ENCODE measurements at regions not wholly inside any gene's neighbourhood (a gene's known extent, or its start where the extent isn't known, plus 50 kb on each side); places are given as distances from the start of the nearest gene placed in this dataset.
"Not testable (repeated sequence)": the region's sequence is repeated elsewhere in the genome, so short reads cannot be mapped to it uniquely, and the experiment has no call there.

GRCh38 chr10:30536578-30536977 is 93.0 kb downstream of the LYZL2 start:
- Histone ChIP-seq H3K4me3 (ENCODE audit: low read length in 2 of 2) (no peak overlapping the region), H3K36me3 (ENCODE audit: control insufficient read depth in 2 of 2, insufficient read depth in 2 of 2, low read length in 1 of 2) (no peaks in the 10 kb centered on the region), H3K27me3 (ENCODE audit: control insufficient read depth in 2 of 2, insufficient read depth in 1 of 2, low read length in 1 of 2) (no peaks in the 10 kb centered on the region), H3K4me1 (ENCODE audit: control insufficient read depth in 2 of 2, insufficient read depth in 2 of 2, low read length in 2 of 2) (peaks cover 4 to 5% of the 10 kb centered on the region in 2 donors), H3K27ac (ENCODE audit: low read depth in 1 of 2, low read length in 1 of 2) (no peak overlapping the region), H3K9me3 (ENCODE audit: control insufficient read depth in 2 of 2, insufficient read depth in 1 of 2, low read length in 1 of 2) (no peaks in the 10 kb centered on the region)
- DNase-seq (ENCODE audit: low read depth in 6 of 9, low spot score in 9 of 9) = no peak
- WGBS = 66% methylated on average over 4 of the region's 4 CpGs

GRCh38 chr10:30535677-30536076 is 93.9 kb downstream of the LYZL2 start:
- H3K4me1 ChIP-seq (ENCODE audit: control insufficient read depth in 2 of 2, insufficient read depth in 2 of 2, low read length in 2 of 2) = peaks cover 4 to 5% of the 10 kb centered on the region in 2 donors
- H3K4me3 ChIP-seq (ENCODE audit: low read length in 2 of 2) = no peak overlapping the region
- no peaks in the 10 kb centered on the region for H3K9me3 ChIP-seq (ENCODE audit: control insufficient read depth in 2 of 2, insufficient read depth in 1 of 2, low read length in 1 of 2)
- no peaks in the 10 kb centered on the region for H3K27me3 ChIP-seq (ENCODE audit: control insufficient read depth in 2 of 2, insufficient read depth in 1 of 2, low read length in 1 of 2)
- no peak for DNase-seq (ENCODE audit: low read depth in 6 of 9, low spot score in 9 of 9)
- H3K36me3 ChIP-seq (ENCODE audit: control insufficient read depth in 2 of 2, insufficient read depth in 2 of 2, low read length in 1 of 2) = no peaks in the 10 kb centered on the region
- H3K27ac ChIP-seq (ENCODE audit: low read depth in 1 of 2, low read length in 1 of 2) = no peak overlapping the region
- WGBS = 98% methylated on average over 4 of the region's 4 CpGs

GRCh38 chr10:30534465-30535144 is 94.9 kb downstream of the LYZL2 start:
- Histone ChIP-seq H3K9me3 (ENCODE audit: control insufficient read depth in 2 of 2, insufficient read depth in 1 of 2, low read length in 1 of 2) (no peaks in the 10 kb centered on the region), H3K4me3 (ENCODE audit: low read length in 2 of 2) (no peak overlapping the region), H3K4me1 (ENCODE audit: control insufficient read depth in 2 of 2, insufficient read depth in 2 of 2, low read length in 2 of 2) (peaks cover 4 to 5% of the 10 kb centered on the region in 2 donors), H3K36me3 (ENCODE audit: control insufficient read depth in 2 of 2, insufficient read depth in 2 of 2, low read length in 1 of 2) (no peaks in the 10 kb centered on the region), H3K27ac (ENCODE audit: low read depth in 1 of 2, low read length in 1 of 2) (no peak overlapping the region), H3K27me3 (ENCODE audit: control insufficient read depth in 2 of 2, insufficient read depth in 1 of 2, low read length in 1 of 2) (no peaks in the 10 kb centered on the region)
- DNase-seq (ENCODE audit: low read depth in 6 of 9, low spot score in 9 of 9) = peak; percentile 44 to 86 (median 66)
- WGBS = 34% methylated on average over 20 of the region's 20 CpGs

DNA sequence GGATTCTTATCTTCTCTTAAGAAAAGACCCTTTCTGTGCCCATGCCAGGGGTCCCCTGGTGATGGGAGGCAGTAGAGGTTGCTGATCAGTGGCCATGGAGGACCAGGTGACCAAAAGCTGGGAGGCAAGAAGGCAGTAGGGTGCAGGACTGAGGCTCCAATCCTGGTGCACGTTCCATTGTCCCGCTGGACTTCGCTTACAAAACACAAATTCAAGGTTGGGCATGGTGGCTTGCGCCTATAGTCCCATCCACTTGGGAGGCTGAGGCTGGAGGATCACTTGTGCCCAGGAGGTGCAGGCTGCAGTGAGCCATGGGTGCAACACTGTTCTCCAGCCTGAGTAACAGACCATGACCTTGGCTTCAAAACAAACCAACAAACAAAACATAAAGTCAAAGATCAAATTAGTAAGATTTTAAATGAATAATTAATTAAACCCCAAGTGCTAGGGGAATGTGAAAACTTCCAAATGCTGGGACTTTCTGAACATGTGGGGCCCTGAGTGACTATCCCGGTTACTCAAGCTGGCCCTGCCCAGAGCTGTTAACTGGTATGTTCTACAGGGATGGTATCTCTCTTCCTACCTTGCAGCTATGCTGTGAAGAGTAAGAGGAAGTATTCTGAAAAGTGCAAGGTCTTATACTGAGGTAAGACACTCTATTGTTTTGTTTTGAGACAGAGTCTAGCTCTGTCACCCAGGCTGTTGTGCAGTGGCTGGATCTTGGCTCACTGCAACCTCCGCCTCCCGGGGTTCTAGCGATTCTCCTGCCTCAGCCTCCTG is 97.6 kb downstream of the LYZL2 start:
- H3K27me3 ChIP-seq (ENCODE audit: control insufficient read depth in 2 of 2, insufficient read depth in 1 of 2, low read length in 1 of 2) = no peaks in the 10 kb centered on the region
- no peak overlapping the region for H3K4me3 ChIP-seq (ENCODE audit: low read length in 2 of 2)
- no peaks in the 10 kb centered on the region for H3K9me3 ChIP-seq (ENCODE audit: control insufficient read depth in 2 of 2, insufficient read depth in 1 of 2, low read length in 1 of 2)
- peaks cover 4 to 30% of the 10 kb centered on the region in 2 donors for H3K4me1 ChIP-seq (ENCODE audit: control insufficient read depth in 2 of 2, insufficient read depth in 2 of 2, low read length in 2 of 2)
- 96% methylated on average over 8 of the region's 8 CpGs for WGBS
- H3K36me3 ChIP-seq (ENCODE audit: control insufficient read depth in 2 of 2, insufficient read depth in 2 of 2, low read length in 1 of 2) = no peaks in the 10 kb centered on the region
- DNase-seq (ENCODE audit: low read depth in 6 of 9, low spot score in 9 of 9) = no peak
- peak overlapping the region in 1 of 2 donors; percentile 36 for H3K27ac ChIP-seq (ENCODE audit: low read depth in 1 of 2, low read length in 1 of 2)

GRCh38 chr10:30529373-30529998 is 95.5 kb downstream of the MAP3K8 start:
- 6% methylated on average over 28 of the region's 28 CpGs for WGBS
- no peaks in the 10 kb centered on the region for H3K36me3 ChIP-seq (ENCODE audit: control insufficient read depth in 2 of 2, insufficient read depth in 2 of 2, low read length in 1 of 2)
- no peaks in the 10 kb centered on the region for H3K27me3 ChIP-seq (ENCODE audit: control insufficient read depth in 2 of 2, insufficient read depth in 1 of 2, low read length in 1 of 2)
- no peaks in the 10 kb centered on the region for H3K9me3 ChIP-seq (ENCODE audit: control insufficient read depth in 2 of 2, insufficient read depth in 1 of 2, low read length in 1 of 2)
- peak overlapping the region; percentile 72 to 75 for H3K27ac ChIP-seq (ENCODE audit: low read depth in 1 of 2, low read length in 1 of 2)
- peak overlapping the region; percentile 45 to 50 for H3K4me3 ChIP-seq (ENCODE audit: low read length in 2 of 2)
- peak; percentile 45 to 87 (median 57) for DNase-seq (ENCODE audit: low read depth in 6 of 9, low spot score in 9 of 9)
- H3K4me1 ChIP-seq (ENCODE audit: control insufficient read depth in 2 of 2, insufficient read depth in 2 of 2, low read length in 2 of 2) = peaks cover 0 to 38% of the 10 kb centered on the region in 2 donors

DNA sequence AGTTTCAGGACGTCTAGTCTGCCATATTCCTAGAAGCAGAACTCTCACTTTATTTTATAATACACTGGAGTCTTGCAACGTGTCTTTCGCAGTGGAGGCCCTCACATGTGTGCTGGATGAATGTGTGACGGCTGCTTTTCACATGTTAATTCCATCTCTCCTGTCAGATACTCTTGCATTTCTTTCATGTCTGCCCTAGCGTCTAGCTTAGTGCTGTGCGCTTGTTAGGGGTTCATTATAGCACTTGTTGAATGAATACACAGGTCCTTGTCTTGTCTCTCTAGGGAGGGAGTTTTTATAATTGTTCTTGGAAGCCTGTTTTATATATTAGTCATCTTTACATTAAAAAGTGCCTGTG is 94.4 kb downstream of the MAP3K8 start:
- peaks cover 0 to 38% of the 10 kb centered on the region in 2 donors for H3K4me1 ChIP-seq (ENCODE audit: control insufficient read depth in 2 of 2, insufficient read depth in 2 of 2, low read length in 2 of 2)
- no peak overlapping the region for H3K27ac ChIP-seq (ENCODE audit: low read depth in 1 of 2, low read length in 1 of 2)
- no peaks in the 10 kb centered on the region for H3K27me3 ChIP-seq (ENCODE audit: control insufficient read depth in 2 of 2, insufficient read depth in 1 of 2, low read length in 1 of 2)
- no peak for DNase-seq (ENCODE audit: low read depth in 6 of 9, low spot score in 9 of 9)
- no peaks in the 10 kb centered on the region for H3K36me3 ChIP-seq (ENCODE audit: control insufficient read depth in 2 of 2, insufficient read depth in 2 of 2, low read length in 1 of 2)
- H3K4me3 ChIP-seq (ENCODE audit: low read length in 2 of 2) = no peak overlapping the region
- WGBS = 95% methylated on average over 6 of the region's 6 CpGs
- H3K9me3 ChIP-seq (ENCODE audit: control insufficient read depth in 2 of 2, insufficient read depth in 1 of 2, low read length in 1 of 2) = no peaks in the 10 kb centered on the region

GRCh38 chr10:30527623-30528428 is 93.8 kb downstream of the MAP3K8 start:
- H3K9me3 ChIP-seq (ENCODE audit: control insufficient read depth in 2 of 2, insufficient read depth in 1 of 2, low read length in 1 of 2) = no peaks in the 10 kb centered on the region
- no peak for DNase-seq (ENCODE audit: low read depth in 6 of 9, low spot score in 9 of 9)
- peaks cover 0 to 38% of the 10 kb centered on the region in 2 donors for H3K4me1 ChIP-seq (ENCODE audit: control insufficient read depth in 2 of 2, insufficient read depth in 2 of 2, low read length in 2 of 2)
- WGBS = 92% methylated on average over 12 of the region's 12 CpGs
- no peaks in the 10 kb centered on the region for H3K36me3 ChIP-seq (ENCODE audit: control insufficient read depth in 2 of 2, insufficient read depth in 2 of 2, low read length in 1 of 2)
- no peaks in the 10 kb centered on the region for H3K27me3 ChIP-seq (ENCODE audit: control insufficient read depth in 2 of 2, insufficient read depth in 1 of 2, low read length in 1 of 2)
- no peak overlapping the region for H3K27ac ChIP-seq (ENCODE audit: low read depth in 1 of 2, low read length in 1 of 2)
- no peak overlapping the region for H3K4me3 ChIP-seq (ENCODE audit: low read length in 2 of 2)

- not testable (repeated sequence) for H3K27ac ChIP-seq (ENCODE audit: low read depth in 1 of 2, low read length in 1 of 2); DNase-seq (ENCODE audit: low read depth in 6 of 9, low spot score in 9 of 9); H3K36me3 ChIP-seq (ENCODE audit: control insufficient read depth in 2 of 2, insufficient read depth in 2 of 2, low read length in 1 of 2); H3K9me3 ChIP-seq (ENCODE audit: control insufficient read depth in 2 of 2, insufficient read depth in 1 of 2, low read length in 1 of 2); H3K4me3 ChIP-seq (ENCODE audit: low read length in 2 of 2); H3K27me3 ChIP-seq (ENCODE audit: control insufficient read depth in 2 of 2, insufficient read depth in 1 of 2, low read length in 1 of 2)
- H3K4me1 ChIP-seq (ENCODE audit: control insufficient read depth in 2 of 2, insufficient read depth in 2 of 2, low read length in 2 of 2) = peaks cover 0 to 18% of the 10 kb centered on the region in 2 donors
- 92% methylated on average over 8 of the region's 8 CpGs for WGBS
These were observed 88.7 kb downstream of the MAP3K8 start for GRCh38 chr10:30522661-30523078.

All from thymus (tissue), 11 donors.